ENCODE measurements at regions not wholly inside any gene's neighbourhood (a gene's known extent, or its start where the extent isn't known, plus 50 kb on each side); places are given as distances from the start of the nearest gene placed in this dataset.

- no peak for DNase-seq (ENCODE audit: low spot score)
- Histone ChIP-seq H3K27ac (no peak overlapping the region), H3K27me3 (no peaks in the 10 kb centered on the region), H3K9me3 (no peaks in the 10 kb centered on the region), H3K4me3 (no peak overlapping the region), H3K36me3 (no peaks in the 10 kb centered on the region), H3K4me1 (no peaks in the 10 kb centered on the region)
- no peak for TF ChIP-seq CTCF (IDR thresholded peaks at IDR 0.05)
These were observed 347.9 kb upstream of the FAT3 start for GRCh38 chr11:91876746-91877145.

GRCh38 chr11:91872243-91872642 lies 352.4 kb upstream of the FAT3 start:
- Histone ChIP-seq H3K27me3 (no peaks in the 10 kb centered on the region), H3K4me3 (no peak overlapping the region), H3K9me3 (no peaks in the 10 kb centered on the region), H3K27ac (no peak overlapping the region), H3K4me1 (no peaks in the 10 kb centered on the region), H3K36me3 (no peaks in the 10 kb centered on the region)
- DNase-seq (ENCODE audit: low spot score): no peak
- no peak for TF ChIP-seq CTCF (IDR thresholded peaks at IDR 0.05)

- Histone ChIP-seq H3K4me3 (no peak overlapping the region), H3K9me3 (no peaks in the 10 kb centered on the region), H3K27me3 (no peaks in the 10 kb centered on the region), H3K36me3 (no peaks in the 10 kb centered on the region), H3K27ac (no peak overlapping the region), H3K4me1 (no peaks in the 10 kb centered on the region)
- no peak for DNase-seq (ENCODE audit: low spot score)
- no peak for TF ChIP-seq CTCF (IDR thresholded peaks at IDR 0.05)
These were observed 352.8 kb upstream of the FAT3 start for GRCh38 chr11:91871791-91872190.

- Histone ChIP-seq H3K27ac (no peak overlapping the region), H3K9me3 (no peaks in the 10 kb centered on the region), H3K4me3 (no peak overlapping the region), H3K4me1 (no peaks in the 10 kb centered on the region), H3K27me3 (no peaks in the 10 kb centered on the region), H3K36me3 (no peaks in the 10 kb centered on the region)
- no peak for TF ChIP-seq CTCF (IDR thresholded peaks at IDR 0.05)
- DNase-seq (ENCODE audit: low spot score): no peak
These were observed 353.6 kb upstream of the FAT3 start for GRCh38 chr11:91871048-91871447.

GRCh38 chr11:91869686-91870085 lies 354.9 kb upstream of the FAT3 start:
- TF ChIP-seq CTCF (IDR thresholded peaks at IDR 0.05): no peak
- no peaks in the 10 kb centered on the region for H3K27me3 ChIP-seq
- no peaks in the 10 kb centered on the region for H3K4me1 ChIP-seq
- no peak overlapping the region for H3K27ac ChIP-seq
- no peaks in the 10 kb centered on the region for H3K36me3 ChIP-seq
- no peak for DNase-seq (ENCODE audit: low spot score)
- no peak overlapping the region for H3K4me3 ChIP-seq
- no peaks in the 10 kb centered on the region for H3K9me3 ChIP-seq

- no peak overlapping the region for H3K4me3 ChIP-seq
- TF ChIP-seq CTCF (IDR thresholded peaks at IDR 0.05): no peak
These were observed 358.0 kb upstream of the FAT3 start for GRCh38 chr11:91866642-91867041.

More at GRCh38 chr11:91866642-91867041, 358.0 kb upstream of the FAT3 start:
- Histone ChIP-seq H3K36me3 (no peaks in the 10 kb centered on the region), H3K27me3 (no peaks in the 10 kb centered on the region), H3K4me1 (no peaks in the 10 kb centered on the region), H3K27ac (no peak overlapping the region), H3K9me3 (no peaks in the 10 kb centered on the region)
- no peak for DNase-seq (ENCODE audit: low spot score)

Measured in right atrium auricular region (tissue), 2 donors.